ENCODE measurements at regions not wholly inside any gene's neighbourhood (a gene's known extent, or its start where the extent isn't known, plus 50 kb on each side); places are given as distances from the start of the nearest gene placed in this dataset.

DNA sequence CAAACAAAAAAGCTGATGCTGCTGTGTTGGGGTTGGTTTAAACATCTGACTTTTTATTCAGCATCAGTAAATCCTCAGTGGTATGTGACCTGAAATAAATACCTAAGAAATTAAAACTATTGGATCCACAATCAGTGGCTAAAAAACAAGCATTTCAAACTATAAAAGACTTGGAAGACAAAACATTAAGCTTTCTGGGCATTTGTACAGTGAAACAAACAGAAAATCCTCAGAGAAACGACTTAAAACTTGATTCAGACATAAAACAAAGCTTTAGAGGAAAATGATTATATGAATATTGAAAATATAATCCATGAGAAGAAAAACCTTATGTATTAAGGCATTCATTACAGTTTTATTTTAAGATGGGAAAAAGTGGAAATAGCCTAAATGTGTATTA lies 213.3 kb upstream of the INTU start:
- DNase-seq (ENCODE audit: low spot score in 2 of 2): no peak
- H3K4me3 ChIP-seq (ENCODE audit: low read depth, poor library complexity, severe bottlenecking): no peak overlapping the region
- intact Hi-C loops (cut with DNase I; ENCODE audit: low total_unique reads): no loop called here
- TF ChIP-seq, protein P1, sequence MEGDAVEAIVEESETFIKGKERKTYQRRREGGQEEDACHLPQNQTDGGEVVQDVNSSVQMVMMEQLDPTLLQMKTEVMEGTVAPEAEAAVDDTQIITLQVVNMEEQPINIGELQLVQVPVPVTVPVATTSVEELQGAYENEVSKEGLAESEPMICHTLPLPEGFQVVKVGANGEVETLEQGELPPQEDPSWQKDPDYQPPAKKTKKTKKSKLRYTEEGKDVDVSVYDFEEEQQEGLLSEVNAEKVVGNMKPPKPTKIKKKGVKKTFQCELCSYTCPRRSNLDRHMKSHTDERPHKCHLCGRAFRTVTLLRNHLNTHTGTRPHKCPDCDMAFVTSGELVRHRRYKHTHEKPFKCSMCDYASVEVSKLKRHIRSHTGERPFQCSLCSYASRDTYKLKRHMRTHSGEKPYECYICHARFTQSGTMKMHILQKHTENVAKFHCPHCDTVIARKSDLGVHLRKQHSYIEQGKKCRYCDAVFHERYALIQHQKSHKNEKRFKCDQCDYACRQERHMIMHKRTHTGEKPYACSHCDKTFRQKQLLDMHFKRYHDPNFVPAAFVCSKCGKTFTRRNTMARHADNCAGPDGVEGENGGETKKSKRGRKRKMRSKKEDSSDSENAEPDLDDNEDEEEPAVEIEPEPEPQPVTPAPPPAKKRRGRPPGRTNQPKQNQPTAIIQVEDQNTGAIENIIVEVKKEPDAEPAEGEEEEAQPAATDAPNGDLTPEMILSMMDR (IDR thresholded peaks at IDR 0.05): no peak
- no peak for TF ChIP-seq POLR2A (IDR thresholded peaks at IDR 0.05)
- WGBS, 2 donors: 21 to 25% methylated on average over 1 of the region's 1 CpG

GRCh38 chr4:127421437-127421836 lies 211.3 kb upstream of the INTU start:
- TF ChIP-seq, protein P1 (IDR thresholded peaks at IDR 0.05): no peak
- no peak for TF ChIP-seq POLR2A (IDR thresholded peaks at IDR 0.05)
- intact Hi-C loops (cut with DNase I; ENCODE audit: low total_unique reads): no loop called here
- DNase-seq (ENCODE audit: low spot score in 2 of 2): no peak
- no peak overlapping the region for H3K4me3 ChIP-seq (ENCODE audit: low read depth, poor library complexity, severe bottlenecking)

DNA sequence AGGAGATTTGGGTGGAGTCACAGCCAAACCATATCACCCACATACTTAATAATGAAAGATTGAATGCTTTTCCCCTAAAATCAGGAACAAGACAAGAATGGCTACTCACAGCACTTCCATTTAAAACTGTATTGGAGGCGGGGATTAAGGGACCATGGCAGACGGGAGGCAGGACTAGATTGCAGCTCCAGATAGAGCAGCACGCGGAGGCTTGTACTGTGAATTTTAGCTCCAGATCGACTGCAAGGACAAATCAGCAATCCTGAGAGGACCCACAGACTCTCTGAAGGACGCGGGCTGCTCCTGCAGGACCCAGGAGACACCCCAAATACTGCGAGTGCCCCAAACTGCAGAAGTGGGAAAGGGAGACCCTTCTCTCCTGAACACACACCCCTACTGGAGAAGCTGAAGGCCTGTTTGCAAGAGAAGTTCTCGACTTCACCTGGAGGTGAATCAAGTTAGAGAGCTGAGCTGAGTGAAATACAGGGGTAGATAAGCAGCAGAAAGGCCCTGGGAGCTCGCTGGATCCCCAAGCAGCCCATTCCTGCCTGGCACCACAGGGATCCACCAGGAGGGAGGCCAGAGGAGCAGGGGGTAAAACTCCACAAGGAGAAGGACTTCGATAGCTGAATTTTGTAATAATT lies 207.4 kb upstream of the INTU start:
- 85 to 88% methylated on average over 11 of the region's 11 CpGs for WGBS, 2 donors
- DNase-seq (ENCODE audit: low spot score in 2 of 2): no peak
- intact Hi-C loops (cut with DNase I; ENCODE audit: low total_unique reads): no loop called here
- TF ChIP-seq, protein P1 (IDR thresholded peaks at IDR 0.05): no peak
- no peak for TF ChIP-seq POLR2A (IDR thresholded peaks at IDR 0.05)
- no peak overlapping the region for H3K4me3 ChIP-seq (ENCODE audit: low read depth, poor library complexity, severe bottlenecking)

DNA sequence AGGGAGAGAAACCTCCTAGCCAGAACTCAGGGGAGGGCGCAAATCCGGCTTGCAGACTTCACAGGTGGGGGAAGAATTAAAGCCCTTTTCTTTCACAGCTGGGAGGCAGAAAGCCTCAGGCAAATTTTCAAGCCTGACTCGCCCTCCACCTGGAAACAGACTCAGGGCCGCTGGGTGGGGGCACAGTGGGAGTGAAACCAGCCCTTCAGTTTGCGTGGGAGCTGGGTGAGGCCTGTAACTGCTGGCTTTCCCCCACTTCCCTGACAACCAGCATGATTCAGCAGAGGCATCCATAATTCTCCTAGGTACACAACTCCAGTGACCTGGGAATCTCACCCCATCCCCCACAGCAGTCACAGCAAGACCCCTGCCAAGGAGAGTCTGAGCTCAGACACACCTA lies 206.9 kb upstream of the INTU start:
- intact Hi-C loops (cut with DNase I; ENCODE audit: low total_unique reads): no loop called here
- 78 to 90% methylated on average over 5 of the region's 5 CpGs for WGBS, 2 donors
- no peak overlapping the region for H3K4me3 ChIP-seq (ENCODE audit: low read depth, poor library complexity, severe bottlenecking)
- TF ChIP-seq, protein P1 (IDR thresholded peaks at IDR 0.05): no peak
- no peak for TF ChIP-seq POLR2A (IDR thresholded peaks at IDR 0.05)
- DNase-seq (ENCODE audit: low spot score in 2 of 2): no peak

- no peak overlapping the region for H3K4me3 ChIP-seq (ENCODE audit: low read depth, poor library complexity, severe bottlenecking)
- intact Hi-C loops (cut with DNase I; ENCODE audit: low total_unique reads): no loop called here
- TF ChIP-seq POLR2A (IDR thresholded peaks at IDR 0.05): no peak
- TF ChIP-seq, protein P1 (IDR thresholded peaks at IDR 0.05): no peak
- DNase-seq (ENCODE audit: low spot score in 2 of 2): no peak
Measured at GRCh38 chr4:127441571-127441970, 191.2 kb upstream of the INTU start.

- 57 to 62% methylated on average over 3 of the region's 3 CpGs for WGBS, 2 donors
- DNase-seq (ENCODE audit: low spot score in 2 of 2): no peak
- H3K4me3 ChIP-seq (ENCODE audit: low read depth, poor library complexity, severe bottlenecking): no peak overlapping the region
- intact Hi-C loops (cut with DNase I; ENCODE audit: low total_unique reads): no loop called here
- TF ChIP-seq POLR2A (IDR thresholded peaks at IDR 0.05): no peak
- TF ChIP-seq, protein P1 (IDR thresholded peaks at IDR 0.05): no peak
Measured at GRCh38 chr4:127445471-127445870, 187.3 kb upstream of the INTU start.

All from lower leg skin (tissue), 4 donors.